ENCODE measurements at regions not wholly inside any gene's neighbourhood (a gene's known extent, or its start where the extent isn't known, plus 50 kb on each side); places are given as distances from the start of the nearest gene placed in this dataset.

GRCh38 chr4:128457726-128458125 is 170.1 kb upstream of the PGRMC2 start:
- ChIA-PET CTCF (no interaction called here), POLR2A (no interaction called here)
- Histone ChIP-seq H3K36me3 (ENCODE audit: control insufficient read depth, insufficient read depth, low read length) (no peaks in the 10 kb centered on the region), H3K4me1 (ENCODE audit: control insufficient read depth, insufficient read depth, low read length) (peaks cover 2% of the 10 kb centered on the region; the same call in 1 of the 2 replicates), H3K4me3 (ENCODE audit: low read depth in 2 of 2, low read length in 2 of 2) (no peak overlapping the region), H3K9me3 (ENCODE audit: control insufficient read depth, insufficient read depth, low read depth, low read length) (no peaks in the 10 kb centered on the region), H3K27ac (ENCODE audit: low read length) (no peak overlapping the region), H3K27me3 (ENCODE audit: control insufficient read depth, insufficient read depth, low read length) (no peaks in the 10 kb centered on the region)
- TF ChIP-seq SIN3A (IDR thresholded peaks at IDR 0.05; ENCODE audit: borderline replicate concordance, insufficient read depth, low read depth, low read length) = no peak
- no peak for TF ChIP-seq CTCF (IDR thresholded peaks at IDR 0.05)
- TF ChIP-seq TCF7L2 (IDR thresholded peaks at IDR 0.05; ENCODE audit: low read depth, low read length) = no peak
- in situ Hi-C loops (cut with HindIII; ENCODE audit: low pct_unique_long_range_greater_than_20kb, low sequenced_read_pairs) = no loop called here
- no peak for DNase-seq (ENCODE audit: low read depth, low spot score)
- intact Hi-C loops (cut with micrococcal nuclease; ENCODE audit: unreplicated experiment) = loop anchor here (10.0 kb wide), 1 partner anchor 347 kb away; the partner anchor contains the start of gene JADE1
- no TSS peak for BruUV-seq (replicated peaks)
- no peak for ATAC-seq

- no peak overlapping the region for H3K4me3 ChIP-seq (ENCODE audit: low read depth in 2 of 2, low read length in 2 of 2)
- H3K9me3 ChIP-seq (ENCODE audit: control insufficient read depth, insufficient read depth, low read depth, low read length) = no peaks in the 10 kb centered on the region
- CTCF ChIA-PET = no interaction called here
- ATAC-seq (no peak), DNase-seq (ENCODE audit: low read depth, low spot score) (no peak)
- no peaks in the 10 kb centered on the region for H3K27me3 ChIP-seq (ENCODE audit: control insufficient read depth, insufficient read depth, low read length)
- no peak overlapping the region for H3K27ac ChIP-seq (ENCODE audit: low read length)
- intact Hi-C loops (cut with micrococcal nuclease; ENCODE audit: unreplicated experiment) = loop anchor here (10.0 kb wide), 1 partner anchor 349 kb away; the partner anchor contains the start of gene JADE1
- peaks cover 2% of the 10 kb centered on the region; the same call in 1 of the 2 replicates for H3K4me1 ChIP-seq (ENCODE audit: control insufficient read depth, insufficient read depth, low read length)
- TF ChIP-seq REST (IDR thresholded peaks at IDR 0.05; ENCODE audit: insufficient read depth in 1 of 2, low read depth in 2 of 2, low read length in 1 of 2) (no peak), POLR2AphosphoS5 (IDR thresholded peaks at IDR 0.05; ENCODE audit: low read depth, low read length) (no peak), CTCF (IDR thresholded peaks at IDR 0.05) (no peak), TCF7L2 (IDR thresholded peaks at IDR 0.05; ENCODE audit: low read depth, low read length) (no peak), SIN3A (IDR thresholded peaks at IDR 0.05; ENCODE audit: borderline replicate concordance, insufficient read depth, low read depth, low read length) (no peak)
- no peaks in the 10 kb centered on the region for H3K36me3 ChIP-seq (ENCODE audit: control insufficient read depth, insufficient read depth, low read length)
- BruUV-seq (replicated peaks) = no TSS peak
- POLR2A ChIA-PET = no interaction called here
- in situ Hi-C loops (cut with HindIII; ENCODE audit: low pct_unique_long_range_greater_than_20kb, low sequenced_read_pairs) = no loop called here
These were observed 168.6 kb upstream of the PGRMC2 start for GRCh38 chr4:128456171-128456570.
